ENCODE measurements at regions not wholly inside any gene's neighbourhood (a gene's known extent, or its start where the extent isn't known, plus 50 kb on each side); places are given as distances from the start of the nearest gene placed in this dataset.
A peak's percentile ranks its signal among the peaks of the same experiment; 100 is the strongest.

DNA sequence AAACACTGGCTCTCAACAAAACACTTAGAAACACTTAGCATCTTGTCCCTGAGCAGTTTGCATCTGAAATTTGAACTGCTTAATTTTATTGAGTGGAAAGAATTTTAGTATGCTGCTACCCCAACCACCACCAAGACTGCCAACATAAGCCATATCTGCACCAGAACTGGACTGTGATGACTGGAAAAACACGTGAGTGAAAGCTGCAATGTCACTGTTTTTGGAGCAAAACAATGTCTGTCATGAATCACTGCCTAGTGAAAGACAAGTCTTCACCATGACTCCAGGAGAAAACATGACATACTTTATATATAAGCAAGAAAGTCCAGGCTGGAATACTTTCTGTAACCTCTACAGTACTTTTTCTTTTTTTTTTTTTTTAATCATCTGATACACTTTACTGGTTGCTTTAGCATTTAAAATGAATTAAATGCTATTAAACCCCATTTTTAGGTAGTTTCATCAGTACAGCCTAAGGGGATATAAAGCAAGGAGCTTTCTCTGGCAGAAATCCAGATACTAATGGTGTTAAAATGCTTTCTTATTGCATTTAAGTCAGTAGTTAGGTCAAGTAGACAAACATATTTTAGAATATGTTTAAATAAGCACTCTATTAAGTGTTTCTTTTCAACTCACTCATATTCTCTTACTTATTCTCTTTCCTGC lies 2129.4 kb upstream of the PIK3C3 start:
- H3K27ac ChIP-seq (ENCODE audit: low read depth, low read length), result no peak overlapping the region
- no peak for DNase-seq (ENCODE audit: low read depth)
- H3K27me3 ChIP-seq (ENCODE audit: insufficient read depth, low read length), result no peaks in the 10 kb centered on the region
- no peak overlapping the region for H2AFZ ChIP-seq (ENCODE audit: low read depth, low read length)
- no peaks in the 10 kb centered on the region for H3K9me3 ChIP-seq (ENCODE audit: insufficient read depth, low read depth, low read length)
- Mint-ChIP-seq H3K27ac (ENCODE audit: unreplicated experiment) (no peak overlapping the region), H3K27me3 (ENCODE audit: low read depth, unreplicated experiment) (no peaks in the 10 kb centered on the region), H3K4me3 (ENCODE audit: unreplicated experiment) (no peak overlapping the region), H3K36me3 (ENCODE audit: low read depth, unreplicated experiment) (no peaks in the 10 kb centered on the region), H3K4me1 (ENCODE audit: low read depth, unreplicated experiment) (peaks cover 3% of the 10 kb centered on the region), H3K9me3 (ENCODE audit: unreplicated experiment) (no peaks in the 10 kb centered on the region)
- H4K20me1 ChIP-seq (ENCODE audit: insufficient read depth, low read length), result no peaks in the 10 kb centered on the region
- FAIRE-seq, result no peak
- no peaks in the 10 kb centered on the region for H3K4me1 ChIP-seq (ENCODE audit: insufficient read depth, low read length)
- H3K9ac ChIP-seq (ENCODE audit: low read length), result no peak overlapping the region
- TF ChIP-seq, protein P1, sequence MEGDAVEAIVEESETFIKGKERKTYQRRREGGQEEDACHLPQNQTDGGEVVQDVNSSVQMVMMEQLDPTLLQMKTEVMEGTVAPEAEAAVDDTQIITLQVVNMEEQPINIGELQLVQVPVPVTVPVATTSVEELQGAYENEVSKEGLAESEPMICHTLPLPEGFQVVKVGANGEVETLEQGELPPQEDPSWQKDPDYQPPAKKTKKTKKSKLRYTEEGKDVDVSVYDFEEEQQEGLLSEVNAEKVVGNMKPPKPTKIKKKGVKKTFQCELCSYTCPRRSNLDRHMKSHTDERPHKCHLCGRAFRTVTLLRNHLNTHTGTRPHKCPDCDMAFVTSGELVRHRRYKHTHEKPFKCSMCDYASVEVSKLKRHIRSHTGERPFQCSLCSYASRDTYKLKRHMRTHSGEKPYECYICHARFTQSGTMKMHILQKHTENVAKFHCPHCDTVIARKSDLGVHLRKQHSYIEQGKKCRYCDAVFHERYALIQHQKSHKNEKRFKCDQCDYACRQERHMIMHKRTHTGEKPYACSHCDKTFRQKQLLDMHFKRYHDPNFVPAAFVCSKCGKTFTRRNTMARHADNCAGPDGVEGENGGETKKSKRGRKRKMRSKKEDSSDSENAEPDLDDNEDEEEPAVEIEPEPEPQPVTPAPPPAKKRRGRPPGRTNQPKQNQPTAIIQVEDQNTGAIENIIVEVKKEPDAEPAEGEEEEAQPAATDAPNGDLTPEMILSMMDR (IDR thresholded peaks at IDR 0.05; ENCODE audit: insufficient read depth, low read depth, low read length), result no peak
- no peak for TF ChIP-seq EZH2 (IDR thresholded peaks at IDR 0.05; ENCODE audit: insufficient read depth, low read length)
- H3K4me3 ChIP-seq (ENCODE audit: insufficient read depth, low read depth, low read length), result no peak overlapping the region
- no peaks in the 10 kb centered on the region for H3K36me3 ChIP-seq (ENCODE audit: insufficient read depth, low read length)
- H3K79me2 ChIP-seq (ENCODE audit: insufficient read depth, low read length), result no peaks in the 10 kb centered on the region
- no peak overlapping the region for H3K4me2 ChIP-seq (ENCODE audit: low read length)

DNA sequence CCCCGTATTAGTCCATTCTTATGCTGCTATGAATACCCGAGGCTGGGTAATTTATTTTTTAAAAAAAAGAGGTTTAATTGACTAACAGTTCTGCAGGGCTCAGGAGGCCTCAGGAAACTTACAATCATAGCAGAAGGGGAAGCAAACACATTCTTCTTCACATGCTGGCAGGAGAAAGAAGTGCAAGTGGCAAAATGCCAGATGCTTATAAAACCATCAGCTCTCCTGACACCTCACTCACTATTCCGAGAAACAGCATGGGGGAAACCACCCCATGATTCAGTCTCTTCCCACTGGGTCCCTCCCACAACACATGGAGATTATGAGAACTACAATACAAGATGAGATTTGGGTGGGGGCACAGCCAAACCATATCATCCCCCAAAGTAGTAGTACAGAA lies 2148.5 kb upstream of the PIK3C3 start:
- H3K4me3 ChIP-seq (ENCODE audit: insufficient read depth, low read depth, low read length), result no peak overlapping the region
- no peaks in the 10 kb centered on the region for H3K36me3 ChIP-seq (ENCODE audit: insufficient read depth, low read length)
- Mint-ChIP-seq H3K4me3 (ENCODE audit: unreplicated experiment) (no peak overlapping the region), H3K9me3 (ENCODE audit: unreplicated experiment) (peaks cover 6% of the 10 kb centered on the region), H3K27ac (ENCODE audit: unreplicated experiment) (no peak overlapping the region), H3K4me1 (ENCODE audit: low read depth, unreplicated experiment) (no peaks in the 10 kb centered on the region), H3K27me3 (ENCODE audit: low read depth, unreplicated experiment) (no peaks in the 10 kb centered on the region), H3K36me3 (ENCODE audit: low read depth, unreplicated experiment) (no peaks in the 10 kb centered on the region)
- H3K9me3 ChIP-seq (ENCODE audit: insufficient read depth, low read depth, low read length), result peaks cover 15% of the 10 kb centered on the region
- no peak for FAIRE-seq
- no peaks in the 10 kb centered on the region for H3K27me3 ChIP-seq (ENCODE audit: insufficient read depth, low read length)
- peak; percentile 22 for DNase-seq (ENCODE audit: low read depth)
- no peak overlapping the region for H3K4me2 ChIP-seq (ENCODE audit: low read length)
- TF ChIP-seq, protein P1 (IDR thresholded peaks at IDR 0.05; ENCODE audit: insufficient read depth, low read depth, low read length), result no peak
- TF ChIP-seq EZH2 (IDR thresholded peaks at IDR 0.05; ENCODE audit: insufficient read depth, low read length), result no peak
- H3K4me1 ChIP-seq (ENCODE audit: insufficient read depth, low read length), result no peaks in the 10 kb centered on the region
- H2AFZ ChIP-seq (ENCODE audit: low read depth, low read length), result no peak overlapping the region
- H3K79me2 ChIP-seq (ENCODE audit: insufficient read depth, low read length), result no peaks in the 10 kb centered on the region
- H3K27ac ChIP-seq (ENCODE audit: low read depth, low read length), result no peak overlapping the region
- no peak overlapping the region for H3K9ac ChIP-seq (ENCODE audit: low read length)
- no peaks in the 10 kb centered on the region for H4K20me1 ChIP-seq (ENCODE audit: insufficient read depth, low read length)

DNA sequence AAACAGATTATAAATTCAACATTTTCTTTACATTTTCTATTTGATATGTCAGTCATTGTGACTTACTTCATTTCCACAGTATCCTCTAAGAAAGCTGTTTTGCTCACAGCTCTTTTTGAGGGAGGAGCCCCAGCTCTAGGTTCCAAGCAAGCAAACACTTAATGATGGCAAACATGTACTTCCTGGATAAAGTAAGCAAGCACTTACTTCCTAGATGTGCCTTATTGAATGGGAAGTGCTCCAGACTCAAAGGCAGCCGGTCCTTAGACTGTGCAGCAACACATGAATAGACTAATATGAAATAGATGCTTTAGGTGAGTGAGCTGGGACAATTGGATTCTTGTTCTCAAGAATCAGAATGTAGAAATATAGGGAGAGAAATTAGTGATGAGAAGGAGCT lies 2149.8 kb upstream of the PIK3C3 start:
- Histone ChIP-seq H3K4me3 (ENCODE audit: insufficient read depth, low read depth, low read length) (no peak overlapping the region), H2AFZ (ENCODE audit: low read depth, low read length) (no peak overlapping the region), H3K27me3 (ENCODE audit: insufficient read depth, low read length) (no peaks in the 10 kb centered on the region), H3K79me2 (ENCODE audit: insufficient read depth, low read length) (no peaks in the 10 kb centered on the region), H3K9ac (ENCODE audit: low read length) (no peak overlapping the region), H3K9me3 (ENCODE audit: insufficient read depth, low read depth, low read length) (peaks cover 22% of the 10 kb centered on the region), H3K27ac (ENCODE audit: low read depth, low read length) (no peak overlapping the region), H3K4me1 (ENCODE audit: insufficient read depth, low read length) (no peaks in the 10 kb centered on the region), H4K20me1 (ENCODE audit: insufficient read depth, low read length) (no peaks in the 10 kb centered on the region), H3K4me2 (ENCODE audit: low read length) (no peak overlapping the region), H3K36me3 (ENCODE audit: insufficient read depth, low read length) (no peaks in the 10 kb centered on the region)
- no peak for FAIRE-seq
- H3K27me3 Mint-ChIP-seq (ENCODE audit: low read depth, unreplicated experiment), result no peaks in the 10 kb centered on the region
- no peak overlapping the region for H3K27ac Mint-ChIP-seq (ENCODE audit: unreplicated experiment)
- H3K4me3 Mint-ChIP-seq (ENCODE audit: unreplicated experiment), result no peak overlapping the region
- peaks cover 1% of the 10 kb centered on the region for H3K9me3 Mint-ChIP-seq (ENCODE audit: unreplicated experiment)
- no peak for DNase-seq (ENCODE audit: low read depth)
- no peaks in the 10 kb centered on the region for H3K4me1 Mint-ChIP-seq (ENCODE audit: low read depth, unreplicated experiment)
- TF ChIP-seq, protein P1 (IDR thresholded peaks at IDR 0.05; ENCODE audit: insufficient read depth, low read depth, low read length), result no peak
- no peak for TF ChIP-seq EZH2 (IDR thresholded peaks at IDR 0.05; ENCODE audit: insufficient read depth, low read length)
- no peaks in the 10 kb centered on the region for H3K36me3 Mint-ChIP-seq (ENCODE audit: low read depth, unreplicated experiment)
